H1 (cell line): ENCODE measurements at regions not wholly inside any gene's neighbourhood (a gene's known extent, or its start where the extent isn't known, plus 50 kb on each side); places are given as distances from the start of the nearest gene placed in this dataset.

Experiments used
- CREB1 ChIP-seq: IDR thresholded peaks from 2 replicates; pipeline ENCODE4 v1.6.1; 2012; ENCODE audit warnings: inconsistent platforms
- EGR1 ChIP-seq: IDR thresholded peaks from 2 replicates; pipeline ENCODE4 v1.6.1; 2011; ENCODE audit warnings: low read depth, low read length, borderline replicate concordance
- SIRT6 ChIP-seq: IDR thresholded peaks from one replicate; pipeline ENCODE4 v1.7.1; 2012; ENCODE audit warnings: low read length, inconsistent platforms
- ZNF274 ChIP-seq: IDR thresholded peaks from 2 replicates; pipeline ENCODE4 v1.7.0; 2012; ENCODE audit warnings: low read length, borderline replicate concordance; ENCODE audit errors: extremely low read depth

GRCh38 chr14:62099091-62099490 is 336.9 kb downstream of the SNAPC1 start (continued):
- TF ChIP-seq SIRT6 (no peak), EGR1 (no peak), CREB1 (no peak), ZNF274 (no peak)
